RWPE1 (cell line): ENCODE measurements at regions not wholly inside any gene's neighbourhood (a gene's known extent, or its start where the extent isn't known, plus 50 kb on each side); places are given as distances from the start of the nearest gene placed in this dataset.

Experiments used
- CTCF ChIA-PET: fragments of 350-600 bp; sonication (Branson Sonifier 250); formaldehyde crosslinking; extraction: SDS; loops from one replicate; lab custom pipeline; 2021; lab: Yijun Ruan, JAX
- POLR2A ChIA-PET: fragments of 400-600 bp; formaldehyde crosslinking; extraction: SDS; loops from one replicate; lab custom pipeline; 2020; ENCODE audit warnings: antibody characterized with exemption; ENCODE audit not compliant: low non-redundant PET; lab: Yijun Ruan, JAX
- DNase-seq: peaks from one replicate; pipeline ENCODE4 v3.0.0; 2012; ENCODE audit warnings: low spot score
- H3K27ac ChIP-seq: fragments of 450-650 bp; 2 replicates; pipeline ENCODE4 v1.5.1; 2017
- CTCF ChIP-seq: fragments of 450-650 bp; conservative IDR thresholded peaks from 2 replicates; pipeline ENCODE4 v1.5.1; 2017; ENCODE audit warnings: low read depth, mild to moderate bottlenecking

GRCh38 chr2:238635647-238636051 lies 208.9 kb downstream of the ASB1 start:
- no peak overlapping the region for H3K27ac ChIP-seq
- POLR2A ChIA-PET = no interaction called here
- no peak for DNase-seq
- CTCF ChIA-PET = no interaction called here
- no peak for TF ChIP-seq CTCF

- no peak overlapping the region for H3K27ac ChIP-seq
- peak; percentile 8 for DNase-seq
- TF ChIP-seq CTCF = no peak
- ChIA-PET CTCF (no interaction called here), POLR2A (no interaction called here)
These were observed 209.7 kb downstream of the ASB1 start for GRCh38 chr2:238636269-238637073.

- no peak overlapping the region for H3K27ac ChIP-seq
- TF ChIP-seq CTCF = no peak
- ChIA-PET POLR2A (no interaction called here), CTCF (no interaction called here)
- no peak for DNase-seq
These were observed 209.5 kb upstream of the TWIST2 start for GRCh38 chr2:238638100-238638981.

- H3K27ac ChIP-seq = no peak overlapping the region
- TF ChIP-seq CTCF = no peak
- ChIA-PET CTCF (no interaction called here), POLR2A (no interaction called here)
- no peak for DNase-seq
These were observed 208.8 kb upstream of the TWIST2 start for GRCh38 chr2:238638982-238639628.

- ChIA-PET POLR2A (no interaction called here), CTCF (interaction anchor here (0.6 kb wide), 1 partner anchor 32 kb away, joined by 4 read pairs; no protein-coding TSS in a partner anchor)
- H3K27ac ChIP-seq = no peak overlapping the region
- no peak for DNase-seq
- no peak for TF ChIP-seq CTCF
These were observed 207.4 kb upstream of the TWIST2 start for GRCh38 chr2:238640486-238640885.

- CTCF ChIA-PET = no interaction called here
- no peak for TF ChIP-seq CTCF
- POLR2A ChIA-PET = no interaction called here
- H3K27ac ChIP-seq = no peak overlapping the region
- no peak for DNase-seq
These were observed 204.9 kb upstream of the TWIST2 start for GRCh38 chr2:238642973-238643372.
